HK-2 (cell line): ENCODE measurements at regions not wholly inside any gene's neighbourhood (a gene's known extent, or its start where the extent isn't known, plus 50 kb on each side); places are given as distances from the start of the nearest gene placed in this dataset.

ENCODE experiments used
- DNase-seq: peaks from one replicate; pipeline ENCODE4 v3.0.0-alpha.2; 2018; ENCODE audit not compliant: unreplicated experiment

- DNase-seq, result no peak
Measured at GRCh38 chr12:88251798-88252197, 109.7 kb downstream of the TMTC3 start.

- DNase-seq, result no peak
Measured at GRCh38 chr12:88253371-88253978, 111.4 kb downstream of the TMTC3 start.

- DNase-seq, result no peak
Measured at GRCh38 chr12:88255224-88255623, 113.1 kb downstream of the TMTC3 start.

GRCh38 chr12:88255847-88256246 is 113.7 kb downstream of the TMTC3 start:
- DNase-seq, result no peak

GRCh38 chr12:88258396-88258795 is 116.3 kb downstream of the TMTC3 start:
- no peak for DNase-seq

- DNase-seq, result no peak
Measured at GRCh38 chr12:88266806-88267360, 124.8 kb downstream of the TMTC3 start.

GRCh38 chr12:88267630-88268029 is 125.5 kb downstream of the TMTC3 start:
- no peak for DNase-seq

GRCh38 chr12:88272456-88272855 is 130.3 kb downstream of the TMTC3 start:
- DNase-seq, result no peak

GRCh38 chr12:88273450-88273849 is 131.3 kb downstream of the TMTC3 start:
- no peak for DNase-seq

GRCh38 chr12:88273875-88274274 is 131.8 kb downstream of the TMTC3 start:
- DNase-seq, result no peak

GRCh38 chr12:88291498-88292131 is 149.5 kb downstream of the TMTC3 start:
- no peak for DNase-seq

- no peak for DNase-seq
Measured at GRCh38 chr12:88298014-88298682, 156.0 kb downstream of the TMTC3 start.

GRCh38 chr12:88298761-88299242 is 156.7 kb downstream of the TMTC3 start:
- DNase-seq, result peak; percentile 64

GRCh38 chr12:88299567-88300101 is 157.5 kb downstream of the TMTC3 start:
- peak; percentile 73 for DNase-seq

GRCh38 chr12:88300931-88301330 is 158.8 kb downstream of the TMTC3 start:
- no peak for DNase-seq

GRCh38 chr12:88303335-88303734 is 161.2 kb downstream of the TMTC3 start:
- no peak for DNase-seq

- no peak for DNase-seq
Measured at GRCh38 chr12:88305254-88305890, 163.3 kb downstream of the TMTC3 start.

GRCh38 chr12:88306471-88307069 is 164.5 kb downstream of the TMTC3 start:
- no peak for DNase-seq

- no peak for DNase-seq
Measured at GRCh38 chr12:88307961-88308360, 165.9 kb downstream of the TMTC3 start.

GRCh38 chr12:88308825-88309224 is 166.7 kb downstream of the TMTC3 start:
- DNase-seq, result no peak

- no peak for DNase-seq
Measured at GRCh38 chr12:88309546-88309945, 167.4 kb downstream of the TMTC3 start.

GRCh38 chr12:88310069-88310468 is 168.0 kb downstream of the TMTC3 start:
- no peak for DNase-seq
